Heart left ventricle (tissue), 16 donors: ENCODE measurements at regions not wholly inside any gene's neighbourhood (a gene's known extent, or its start where the extent isn't known, plus 50 kb on each side); places are given as distances from the start of the nearest gene placed in this dataset.

Experiments
- ATAC-seq, 4 donors: fragments of 200-7000 bp; cut with Tn5 transposase; one replicate each; pipeline ENCODE4 v1.9.1; 2020 to 2022; ENCODE audit warnings: moderate library complexity in 4 of 4, mild to moderate bottlenecking in 3 of 4, moderate number of reproducible peaks in 1 of 4
- DNase-seq, 5 donors: peaks; one replicate each; pipeline ENCODE4 v3.0.0-alpha.2; 2020
- H3K27ac ChIP-seq, 12 donors: fragments of 200-600 bp; sonication (generic) in 4 of 12; one replicate each; pipeline versions ENCODE4 v1.5.0 to v1.8.0; 2016 to 2022; ENCODE audit warnings: mild to moderate bottlenecking in 2 of 12
- H3K27me3 ChIP-seq, 9 donors: fragments of 200-600 bp; sonication (generic) in 2 of 9; one replicate each; pipeline versions ENCODE4 v1.5.1 to v1.8.0; 2016 to 2022; ENCODE audit warnings: mild to moderate bottlenecking in 3 of 9
- H3K36me3 ChIP-seq, 9 donors: fragments of 200-600 bp; sonication (generic) in 2 of 9; one replicate each; pipeline versions ENCODE4 v1.5.0 to v1.8.0; 2018 to 2022; ENCODE audit warnings: mild to moderate bottlenecking in 2 of 9
- H3K4me1 ChIP-seq, 12 donors: fragments of 200-600 bp; sonication (generic) in 4 of 12; one replicate each; pipeline versions ENCODE4 v1.5.0 to v1.8.0; 2016 to 2022; ENCODE audit warnings: mild to moderate bottlenecking in 3 of 12
- H3K4me3 ChIP-seq, 12 donors: fragments of 200-600 bp; sonication (generic) in 4 of 12; one replicate each; pipeline versions ENCODE4 v1.5.0 to v1.8.0; 2017 to 2022; ENCODE audit warnings: mild to moderate bottlenecking in 9 of 12, moderate library complexity in 4 of 12
- H3K9me3 ChIP-seq, 12 donors: fragments of 200-600 bp; sonication (generic) in 4 of 12; one replicate each; pipeline versions ENCODE4 v1.5.0 to v1.8.0; 2016 to 2022; ENCODE audit warnings: mild to moderate bottlenecking in 1 of 12
- CTCF ChIP-seq, 12 donors: fragments of 200-600 bp; sonication (generic) in 4 of 12; IDR thresholded peaks; one replicate each; pipeline versions ENCODE4 v1.5.0 to v1.8.0; 2018 to 2022; ENCODE audit warnings: antibody characterized with exemption in 12 of 12, mild to moderate bottlenecking in 5 of 12
- POLR2A ChIP-seq, 2 donors: fragments of 450-650 bp; IDR thresholded peaks; one replicate each; pipeline ENCODE4 v1.6.1; 2017; ENCODE audit warnings: antibody characterized with exemption in 2 of 2, mild to moderate bottlenecking in 2 of 2, moderate library complexity in 2 of 2
- WGBS, 4 donors: extraction: QIAGEN DNeasy Blood & Tissue Kit in 2 of 4; methylation state at CpG; one replicate each; pipeline versions ENCODE4 v1.1.5 to v1.1.7; 2013 to 2018; 5-methylcytosine and 5-hydroxymethylcytosine counted together
- intact Hi-C, 10 donors: fragments of 100-400 bp; cut with DNase I; formaldehyde crosslinking; loops; one replicate each; pipeline versions ENCODE4 v1.11.1 to v1.14.2; 2022
- donor health status: ischemic (EF 13 %, LVEDD 7.1; RV severe dilation, severe dysfunction).
- donor health status: healthy with polysubstance abuse.
- donor health status: DM: no; HTN: yes; CAD: no.
- donor health status: DM: no; HTN: no; CAD: no.
- donor health status: ischemic (EF 25% LVEDD 6.9; RV normal size, moderate dysfunction).
- donor health status: ischemic (EF 25% LVEDD 5.7; RV mildly dilated, moderate dysfunction).
- donor health status: healthy.
- donor health status: DM: yes; HTN: yes; CAD: no.
- donor health status: ischemic (EF 35%, LVEDD 5.7; RV mildly dilated, moderate dysfunction).
- donor health status: nonischemic (EF 11% LVEDD 7.7; RV severe dilation, severe dysfunction).
- donor health status: DM: yes; HTN: yes; CAD: no.
- donor health status: PGD.
- donor health status: ischemic (EF 29% LVEDD 5.4; RV normal size, mild dysfunction).
- donor health status: nonischemic (EF 23%, LVEDD 6.1; RV moderate dilation, normal function).

GRCh38 chr14:104323551-104324175, 185.3 kb downstream of the KIF26A start:
- H3K4me3 ChIP-seq = no peak overlapping the region
- no peaks in the 10 kb centered on the region for H3K36me3 ChIP-seq
- H3K27me3 ChIP-seq = peaks cover 0 to 15% (median 0%) of the 10 kb centered on the region in 9 donors
- no peak overlapping the region for H3K27ac ChIP-seq
- peaks cover 0 to 15% (median 3%) of the 10 kb centered on the region in 12 donors for H3K4me1 ChIP-seq
- no peak for ATAC-seq
- intact Hi-C loops = no loop called here
- DNase-seq = no peak
- TF ChIP-seq POLR2A (IDR thresholded peaks at IDR 0.05) (no peak), CTCF (IDR thresholded peaks at IDR 0.05) (no peak)
- WGBS, 4 donors = 85 to 97% (median 87%) methylated on average over 5 to 15 of the region's 15 CpGs
- peaks cover 0 to under 1% (median 0%) of the 10 kb centered on the region in 12 donors for H3K9me3 ChIP-seq

- WGBS, 4 donors = 73 to 100% (median 79%) methylated on average over 1 to 10 of the region's 10 CpGs
- ATAC-seq = no peak
- Histone ChIP-seq H3K4me1 (no peaks in the 10 kb centered on the region), H3K4me3 (no peak overlapping the region), H3K27ac (no peak overlapping the region), H3K9me3 (peaks cover 0 to 23% (median 11%) of the 10 kb centered on the region in 12 donors), H3K27me3 (peaks cover 0 to 2% (median 0%) of the 10 kb centered on the region in 9 donors), H3K36me3 (no peaks in the 10 kb centered on the region)
- no peak for TF ChIP-seq CTCF (IDR thresholded peaks at IDR 0.05)
- no peak for TF ChIP-seq POLR2A (IDR thresholded peaks at IDR 0.05)
- intact Hi-C loops = no loop called here
- DNase-seq = no peak
Measured at GRCh38 chr14:104326848-104327247, 188.5 kb downstream of the KIF26A start.

- H3K4me3 ChIP-seq = no peak overlapping the region
- 60 to 80% (median 71%) methylated on average over 5 of the region's 5 CpGs for WGBS, 4 donors
- TF ChIP-seq CTCF (IDR thresholded peaks at IDR 0.05) (no peak), POLR2A (IDR thresholded peaks at IDR 0.05) (no peak)
- DNase-seq (no peak), ATAC-seq (no peak)
- H3K27ac ChIP-seq = no peak overlapping the region
- H3K27me3 ChIP-seq = peaks cover 0 to 3% (median 0%) of the 10 kb centered on the region in 9 donors
- intact Hi-C loops = no loop called here
- no peaks in the 10 kb centered on the region for H3K4me1 ChIP-seq
- H3K9me3 ChIP-seq = peaks cover 0 to 23% (median 11%) of the 10 kb centered on the region in 12 donors
- no peaks in the 10 kb centered on the region for H3K36me3 ChIP-seq
Measured at GRCh38 chr14:104328607-104329006, 190.2 kb downstream of the KIF26A start.

GRCh38 chr14:104329793-104330192, 191.4 kb downstream of the KIF26A start:
- intact Hi-C loops = no loop called here
- no peak overlapping the region for H3K27ac ChIP-seq
- H3K36me3 ChIP-seq = no peaks in the 10 kb centered on the region
- H3K27me3 ChIP-seq = peaks cover 0 to 13% (median 0%) of the 10 kb centered on the region in 9 donors
- DNase-seq (no peak), ATAC-seq (no peak)
- H3K4me3 ChIP-seq = no peak overlapping the region
- H3K4me1 ChIP-seq = no peaks in the 10 kb centered on the region
- TF ChIP-seq POLR2A (IDR thresholded peaks at IDR 0.05) (no peak), CTCF (IDR thresholded peaks at IDR 0.05) (no peak)
- WGBS, 4 donors = 90 to 100% (median 96%) methylated on average over 1 of the region's 1 CpG
- peaks cover 0 to 23% (median 11%) of the 10 kb centered on the region in 12 donors for H3K9me3 ChIP-seq
